NT2/D1 (cell line): ENCODE measurements at regions not wholly inside any gene's neighbourhood (a gene's known extent, or its start where the extent isn't known, plus 50 kb on each side); places are given as distances from the start of the nearest gene placed in this dataset.

Source experiments
- DNase-seq: peaks from one replicate; pipeline ENCODE4 v3.0.0-alpha.2; 2011; ENCODE audit warnings: low read depth, low spot score
- H3K27me3 ChIP-seq: 2 replicates; pipeline ENCODE4 v1.6.0; 2011; ENCODE audit warnings: mild to moderate bottlenecking; ENCODE audit not compliant: insufficient read length, insufficient read depth
- H3K36me3 ChIP-seq: 2 replicates; pipeline ENCODE4 v1.6.1; 2011; ENCODE audit warnings: mild to moderate bottlenecking, low read length, mixed read lengths; ENCODE audit not compliant: insufficient read depth, insufficient read length
- H3K4me1 ChIP-seq: 2 replicates; pipeline ENCODE4 v1.5.1; 2011; ENCODE audit not compliant: insufficient read depth, insufficient read length
- H3K4me3 ChIP-seq: 2 replicates; pipeline ENCODE4 v1.5.1; 2011; ENCODE audit warnings: low read depth; ENCODE audit not compliant: insufficient read length
- H3K9ac ChIP-seq: 2 replicates; pipeline ENCODE4 v1.6.0; 2011; ENCODE audit warnings: low read depth; ENCODE audit not compliant: insufficient read length
- H3K9me3 ChIP-seq: 2 replicates; pipeline ENCODE4 v1.5.1; 2011; ENCODE audit warnings: mild to moderate bottlenecking, low read length; ENCODE audit not compliant: insufficient read depth
- SUZ12 ChIP-seq: IDR thresholded peaks from 2 replicates; pipeline ENCODE4 v1.6.1; 2011; ENCODE audit not compliant: insufficient read length, insufficient read depth; ENCODE audit errors: extremely low read depth
- YY1 ChIP-seq: IDR thresholded peaks from 2 replicates; pipeline ENCODE4 v1.6.1; 2011; ENCODE audit not compliant: insufficient read length, insufficient read depth
- ZNF274 ChIP-seq: IDR thresholded peaks from 2 replicates; pipeline ENCODE4 v1.6.1; 2011; ENCODE audit warnings: mild to moderate bottlenecking, low read depth, low read length

GRCh38 chr4:105015750-105016149 lies 130.9 kb upstream of the TET2 start:
- H3K27me3 ChIP-seq, result no peaks in the 10 kb centered on the region
- no peaks in the 10 kb centered on the region for H3K36me3 ChIP-seq
- no peak for DNase-seq
- H3K4me3 ChIP-seq, result no peak overlapping the region
- no peak overlapping the region for H3K9ac ChIP-seq
- no peaks in the 10 kb centered on the region for H3K9me3 ChIP-seq
- no peak for TF ChIP-seq ZNF274
- no peak for TF ChIP-seq SUZ12
- no peak for TF ChIP-seq YY1
- no peaks in the 10 kb centered on the region for H3K4me1 ChIP-seq

- no peaks in the 10 kb centered on the region for H3K36me3 ChIP-seq
- H3K4me3 ChIP-seq, result no peak overlapping the region
- no peaks in the 10 kb centered on the region for H3K9me3 ChIP-seq
- DNase-seq, result no peak
- H3K4me1 ChIP-seq, result no peaks in the 10 kb centered on the region
- TF ChIP-seq ZNF274 (no peak), YY1 (no peak)
- H3K27me3 ChIP-seq, result no peaks in the 10 kb centered on the region
- no peak overlapping the region for H3K9ac ChIP-seq
These were observed 123.6 kb upstream of the TET2 start for GRCh38 chr4:105022811-105023667.

GRCh38 chr4:105023668-105024055 lies 123.0 kb upstream of the TET2 start:
- H3K9me3 ChIP-seq, result no peaks in the 10 kb centered on the region
- H3K4me3 ChIP-seq, result no peak overlapping the region
- no peak overlapping the region for H3K9ac ChIP-seq
- no peak for DNase-seq
- no peaks in the 10 kb centered on the region for H3K4me1 ChIP-seq
- TF ChIP-seq SUZ12 (no peak), YY1 (no peak), ZNF274 (no peak)
- no peaks in the 10 kb centered on the region for H3K27me3 ChIP-seq
- no peaks in the 10 kb centered on the region for H3K36me3 ChIP-seq

GRCh38 chr4:105025263-105026017 lies 121.2 kb upstream of the TET2 start:
- TF ChIP-seq SUZ12 (no peak), ZNF274 (no peak), YY1 (no peak)

GRCh38 chr4:105036991-105037390 lies 109.7 kb upstream of the TET2 start:
- H3K4me1 ChIP-seq, result no peaks in the 10 kb centered on the region
- TF ChIP-seq ZNF274 (no peak), SUZ12 (no peak), YY1 (no peak)
- no peak for DNase-seq

More at GRCh38 chr4:105025263-105026017, 121.2 kb upstream of the TET2 start:
- no peak overlapping the region for H3K4me3 ChIP-seq
- DNase-seq, result no peak
- H3K9me3 ChIP-seq, result no peaks in the 10 kb centered on the region
- no peaks in the 10 kb centered on the region for H3K36me3 ChIP-seq
- H3K9ac ChIP-seq, result no peak overlapping the region
- no peaks in the 10 kb centered on the region for H3K27me3 ChIP-seq
- no peaks in the 10 kb centered on the region for H3K4me1 ChIP-seq

GRCh38 chr4:105042451-105042850 lies 104.2 kb upstream of the TET2 start:
- TF ChIP-seq ZNF274 (no peak), SUZ12 (no peak), YY1 (no peak)
- DNase-seq, result no peak

More at GRCh38 chr4:105036991-105037390, 109.7 kb upstream of the TET2 start:
- Histone ChIP-seq H3K27me3 (no peaks in the 10 kb centered on the region), H3K4me3 (no peak overlapping the region), H3K9ac (no peak overlapping the region), H3K36me3 (no peaks in the 10 kb centered on the region), H3K9me3 (no peaks in the 10 kb centered on the region)

GRCh38 chr4:105050896-105051295 lies 95.8 kb upstream of the TET2 start:
- Histone ChIP-seq H3K4me1 (no peaks in the 10 kb centered on the region), H3K4me3 (no peak overlapping the region), H3K9me3 (no peaks in the 10 kb centered on the region), H3K36me3 (no peaks in the 10 kb centered on the region), H3K9ac (no peak overlapping the region), H3K27me3 (no peaks in the 10 kb centered on the region)
- no peak for DNase-seq
- TF ChIP-seq SUZ12 (no peak), YY1 (no peak), ZNF274 (no peak)

More at GRCh38 chr4:105042451-105042850, 104.2 kb upstream of the TET2 start:
- Histone ChIP-seq H3K36me3 (no peaks in the 10 kb centered on the region), H3K9ac (no peak overlapping the region), H3K9me3 (no peaks in the 10 kb centered on the region), H3K4me1 (no peaks in the 10 kb centered on the region), H3K4me3 (no peak overlapping the region), H3K27me3 (no peaks in the 10 kb centered on the region)
